ENCODE measurements at regions not wholly inside any gene's neighbourhood (a gene's known extent, or its start where the extent isn't known, plus 50 kb on each side); places are given as distances from the start of the nearest gene placed in this dataset.
A peak's percentile ranks its signal among the peaks of the same experiment; 100 is the strongest.

DNA sequence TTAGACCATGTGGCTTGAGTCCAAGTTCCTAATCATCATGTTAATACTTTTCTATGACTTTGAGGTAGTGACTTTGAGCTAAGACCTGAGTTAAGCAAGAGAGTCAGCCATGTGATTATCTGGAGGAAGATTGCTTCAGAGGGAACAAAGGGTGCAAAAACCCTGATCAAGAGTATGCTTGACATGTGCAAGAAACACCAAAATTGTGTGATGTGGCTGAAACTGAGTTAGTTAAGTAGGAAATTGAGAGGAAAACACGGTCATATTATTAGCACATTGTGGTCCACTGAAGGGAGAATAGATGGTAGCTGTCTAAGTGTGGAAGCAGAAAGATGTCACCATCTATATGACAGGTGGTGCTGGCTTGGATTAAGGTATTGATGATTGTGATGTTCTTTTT is 130.4 kb upstream of the MON1B start:
- no peaks in the 10 kb centered on the region for H3K4me1 ChIP-seq (ENCODE audit: control insufficient read depth, insufficient read depth, low read length)
- WGBS (ENCODE audit: insufficient coverage, low lambda C conversion rate), result no CpG with 5 or more reads among the region's 1 CpG
- H3K4me3 ChIP-seq (ENCODE audit: low read length), result no peak overlapping the region
- H3K27ac ChIP-seq (ENCODE audit: low read length), result no peak overlapping the region
- H3K27me3 ChIP-seq (ENCODE audit: control insufficient read depth, insufficient read depth, low read length), result no peaks in the 10 kb centered on the region
- H3K36me3 ChIP-seq (ENCODE audit: control insufficient read depth, insufficient read depth, low read length), result no peaks in the 10 kb centered on the region
- no peaks in the 10 kb centered on the region for H3K9me3 ChIP-seq (ENCODE audit: control insufficient read depth, low read depth, low read length)
- peak in 1 of 2 donors; percentile 9 for DNase-seq

- WGBS (ENCODE audit: insufficient coverage, low lambda C conversion rate), result 77% methylated on average over 3 of the region's 11 CpGs
- Histone ChIP-seq H3K27ac (ENCODE audit: low read length) (no peak overlapping the region), H3K4me1 (ENCODE audit: control insufficient read depth, insufficient read depth, low read length) (no peaks in the 10 kb centered on the region), H3K9me3 (ENCODE audit: control insufficient read depth, low read depth, low read length) (no peaks in the 10 kb centered on the region), H3K27me3 (ENCODE audit: control insufficient read depth, insufficient read depth, low read length) (no peaks in the 10 kb centered on the region), H3K36me3 (ENCODE audit: control insufficient read depth, insufficient read depth, low read length) (no peaks in the 10 kb centered on the region), H3K4me3 (ENCODE audit: low read length) (no peak overlapping the region)
- peak in 1 of 2 donors; percentile 4 for DNase-seq
Observed at GRCh38 chr16:77062878-77063675, 127.9 kb upstream of the MON1B start.

DNA sequence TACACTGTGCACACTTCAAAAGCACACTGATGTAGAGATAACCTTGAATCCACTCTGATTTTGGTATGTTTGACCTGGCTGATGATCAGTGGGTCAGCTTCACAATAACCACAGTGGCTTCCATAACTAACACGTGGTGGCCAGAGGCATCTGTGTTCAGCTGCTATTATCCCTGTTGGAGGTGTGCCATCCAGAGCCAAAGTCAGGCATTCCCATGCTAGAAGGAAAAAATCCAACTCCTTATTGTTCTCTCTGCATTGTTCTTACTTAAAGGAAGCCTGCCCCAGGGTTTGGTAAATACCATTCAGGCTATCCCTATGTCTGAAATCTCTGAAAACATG is 127.3 kb upstream of the MON1B start:
- H3K36me3 ChIP-seq (ENCODE audit: control insufficient read depth, insufficient read depth, low read length), result no peaks in the 10 kb centered on the region
- DNase-seq, result no peak
- H3K27me3 ChIP-seq (ENCODE audit: control insufficient read depth, insufficient read depth, low read length), result no peaks in the 10 kb centered on the region
- no peaks in the 10 kb centered on the region for H3K9me3 ChIP-seq (ENCODE audit: control insufficient read depth, low read depth, low read length)
- no CpG with 5 or more reads among the region's 1 CpG for WGBS (ENCODE audit: insufficient coverage, low lambda C conversion rate)
- no peaks in the 10 kb centered on the region for H3K4me1 ChIP-seq (ENCODE audit: control insufficient read depth, insufficient read depth, low read length)
- H3K27ac ChIP-seq (ENCODE audit: low read length), result no peak overlapping the region
- H3K4me3 ChIP-seq (ENCODE audit: low read length), result no peak overlapping the region

DNA sequence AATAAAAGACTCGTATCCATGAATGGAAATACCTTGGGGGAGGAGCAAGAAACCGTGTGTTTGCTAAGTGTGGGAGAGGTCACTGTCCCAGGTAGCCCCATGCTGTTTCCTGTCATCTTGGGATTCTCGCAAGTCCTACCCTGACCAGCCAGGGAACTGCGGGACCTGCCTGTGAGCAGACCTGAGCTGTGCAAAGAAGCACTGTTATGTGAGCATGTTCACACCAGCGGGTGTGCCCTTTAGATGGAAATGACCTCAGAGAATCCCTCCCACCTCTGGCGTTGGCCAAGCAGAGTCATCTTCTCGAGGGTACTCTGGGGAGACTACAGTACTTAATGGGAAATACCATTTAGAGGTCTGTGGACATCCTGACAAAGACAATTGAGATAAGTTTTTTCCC is 127.0 kb upstream of the MON1B start:
- Histone ChIP-seq H3K4me3 (ENCODE audit: low read length) (no peak overlapping the region), H3K36me3 (ENCODE audit: control insufficient read depth, insufficient read depth, low read length) (no peaks in the 10 kb centered on the region), H3K4me1 (ENCODE audit: control insufficient read depth, insufficient read depth, low read length) (no peaks in the 10 kb centered on the region), H3K9me3 (ENCODE audit: control insufficient read depth, low read depth, low read length) (no peaks in the 10 kb centered on the region), H3K27me3 (ENCODE audit: control insufficient read depth, insufficient read depth, low read length) (no peaks in the 10 kb centered on the region), H3K27ac (ENCODE audit: low read length) (no peak overlapping the region)
- no peak for DNase-seq
- no CpG with 5 or more reads among the region's 7 CpGs for whole genome bisulfite sequencing (ENCODE audit: insufficient coverage, low lambda C conversion rate)

DNA sequence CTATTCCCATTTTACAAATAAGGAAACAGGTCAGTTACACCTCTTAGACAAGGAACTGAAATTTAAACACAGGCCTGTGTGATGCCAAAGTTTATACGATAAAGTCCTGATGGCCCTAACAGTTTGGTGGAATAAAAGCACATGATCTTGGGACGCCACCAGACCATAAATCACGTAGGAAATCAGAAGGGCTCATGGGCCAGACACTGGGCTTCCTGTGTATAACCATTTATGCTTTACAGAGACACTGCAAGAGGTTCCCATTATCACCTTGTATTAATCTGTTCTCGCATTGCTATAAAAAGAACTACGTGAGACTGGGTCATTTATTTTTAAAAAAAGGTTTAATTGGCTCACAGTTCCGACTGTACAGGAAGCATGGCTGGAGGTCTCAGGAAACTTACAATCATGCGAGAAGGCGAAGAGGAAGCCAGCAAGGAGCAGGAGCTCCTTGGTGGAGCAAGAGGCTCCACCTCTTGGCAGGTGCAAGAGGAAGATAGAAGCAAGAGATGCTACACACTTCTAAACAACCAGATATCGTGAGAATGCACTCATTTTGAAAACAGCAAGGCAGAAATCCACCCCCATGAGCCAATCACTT is 124.0 kb upstream of the MON1B start:
- WGBS (ENCODE audit: insufficient coverage, low lambda C conversion rate), result no CpG with 5 or more reads among the region's 9 CpGs
- H3K27ac ChIP-seq (ENCODE audit: low read length), result no peak overlapping the region
- no peak for DNase-seq
- H3K4me1 ChIP-seq (ENCODE audit: control insufficient read depth, insufficient read depth, low read length), result no peaks in the 10 kb centered on the region
- no peak overlapping the region for H3K4me3 ChIP-seq (ENCODE audit: low read length)
- H3K36me3 ChIP-seq (ENCODE audit: control insufficient read depth, insufficient read depth, low read length), result no peaks in the 10 kb centered on the region
- no peaks in the 10 kb centered on the region for H3K9me3 ChIP-seq (ENCODE audit: control insufficient read depth, low read depth, low read length)
- H3K27me3 ChIP-seq (ENCODE audit: control insufficient read depth, insufficient read depth, low read length), result no peaks in the 10 kb centered on the region

GRCh38 chr16:77067900-77068299 is 123.1 kb upstream of the MON1B start:
- Histone ChIP-seq H3K4me3 (ENCODE audit: low read length) (no peak overlapping the region), H3K4me1 (ENCODE audit: control insufficient read depth, insufficient read depth, low read length) (no peaks in the 10 kb centered on the region), H3K9me3 (ENCODE audit: control insufficient read depth, low read depth, low read length) (peaks cover 1% of the 10 kb centered on the region), H3K36me3 (ENCODE audit: control insufficient read depth, insufficient read depth, low read length) (no peaks in the 10 kb centered on the region), H3K27ac (ENCODE audit: low read length) (no peak overlapping the region), H3K27me3 (ENCODE audit: control insufficient read depth, insufficient read depth, low read length) (no peaks in the 10 kb centered on the region)
- DNase-seq, result no peak
- WGBS (ENCODE audit: insufficient coverage, low lambda C conversion rate), result no CpG with 5 or more reads among the region's 2 CpGs

- H3K4me1 ChIP-seq (ENCODE audit: control insufficient read depth, insufficient read depth, low read length), result no peaks in the 10 kb centered on the region
- no peak overlapping the region for H3K27ac ChIP-seq (ENCODE audit: low read length)
- H3K27me3 ChIP-seq (ENCODE audit: control insufficient read depth, insufficient read depth, low read length), result no peaks in the 10 kb centered on the region
- peaks cover 2% of the 10 kb centered on the region for H3K9me3 ChIP-seq (ENCODE audit: control insufficient read depth, low read depth, low read length)
- H3K36me3 ChIP-seq (ENCODE audit: control insufficient read depth, insufficient read depth, low read length), result no peaks in the 10 kb centered on the region
- no peak for DNase-seq
- no peak overlapping the region for H3K4me3 ChIP-seq (ENCODE audit: low read length)
- WGBS (ENCODE audit: insufficient coverage, low lambda C conversion rate), result 83% methylated on average over 1 of the region's 1 CpG
Observed at GRCh38 chr16:77068402-77068801, 122.6 kb upstream of the MON1B start.

GRCh38 chr16:77069929-77070328 is 121.1 kb upstream of the MON1B start:
- DNase-seq, result no peak
- no peak overlapping the region for H3K27ac ChIP-seq (ENCODE audit: low read length)
- no peak overlapping the region for H3K4me3 ChIP-seq (ENCODE audit: low read length)
- H3K36me3 ChIP-seq (ENCODE audit: control insufficient read depth, insufficient read depth, low read length), result no peaks in the 10 kb centered on the region
- peaks cover 2% of the 10 kb centered on the region for H3K9me3 ChIP-seq (ENCODE audit: control insufficient read depth, low read depth, low read length)
- no CpG with 5 or more reads among the region's 2 CpGs for WGBS (ENCODE audit: insufficient coverage, low lambda C conversion rate)
- H3K27me3 ChIP-seq (ENCODE audit: control insufficient read depth, insufficient read depth, low read length), result no peaks in the 10 kb centered on the region
- H3K4me1 ChIP-seq (ENCODE audit: control insufficient read depth, insufficient read depth, low read length), result no peaks in the 10 kb centered on the region

DNA sequence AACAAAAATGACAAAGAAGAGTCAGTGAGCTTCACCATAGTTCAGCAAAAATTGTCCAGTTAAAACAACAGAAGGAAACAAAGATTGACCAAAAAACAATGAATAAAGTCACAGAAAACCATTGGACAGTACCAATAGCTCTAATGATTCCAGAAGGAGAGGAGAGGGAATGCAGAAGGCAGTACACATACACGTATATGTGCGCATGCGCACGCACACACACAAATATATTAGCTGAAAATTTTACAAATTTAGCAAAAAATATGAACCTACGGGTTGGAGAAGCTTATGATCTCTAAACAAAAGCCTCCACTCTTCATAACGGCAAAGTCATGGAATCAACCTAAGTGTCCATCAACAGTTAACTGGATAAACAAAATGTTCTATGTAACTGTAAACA is 120.3 kb upstream of the MON1B start:
- WGBS (ENCODE audit: insufficient coverage, low lambda C conversion rate), result no CpG with 5 or more reads among the region's 6 CpGs
- no peaks in the 10 kb centered on the region for H3K36me3 ChIP-seq (ENCODE audit: control insufficient read depth, insufficient read depth, low read length)
- no peaks in the 10 kb centered on the region for H3K27me3 ChIP-seq (ENCODE audit: control insufficient read depth, insufficient read depth, low read length)
- no peak for DNase-seq
- H3K9me3 ChIP-seq (ENCODE audit: control insufficient read depth, low read depth, low read length), result peaks cover 2% of the 10 kb centered on the region
- H3K4me3 ChIP-seq (ENCODE audit: low read length), result no peak overlapping the region
- H3K4me1 ChIP-seq (ENCODE audit: control insufficient read depth, insufficient read depth, low read length), result no peaks in the 10 kb centered on the region
- no peak overlapping the region for H3K27ac ChIP-seq (ENCODE audit: low read length)

DNA sequence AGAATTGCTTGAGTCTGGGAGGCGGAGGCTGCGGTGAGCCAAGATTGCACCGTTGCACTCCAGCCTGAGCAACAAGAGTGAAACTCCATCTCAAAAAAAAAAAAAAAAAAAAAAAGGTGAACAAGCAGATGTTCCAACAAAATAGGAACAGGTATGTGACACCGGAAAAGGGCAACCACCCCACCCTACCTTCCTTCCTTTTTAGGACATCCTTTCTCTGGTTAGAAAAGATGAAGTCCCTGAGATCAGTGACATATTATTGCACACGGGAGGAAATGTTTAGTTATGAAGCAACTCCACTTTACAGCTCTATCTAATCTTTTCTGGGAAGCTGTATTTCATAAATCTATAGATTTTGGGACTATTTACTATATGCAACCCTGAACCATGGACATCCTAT is 114.2 kb upstream of the MON1B start:
- Histone ChIP-seq H3K9me3 (ENCODE audit: control insufficient read depth, low read depth, low read length) (peaks cover 2% of the 10 kb centered on the region), H3K27me3 (ENCODE audit: control insufficient read depth, insufficient read depth, low read length) (no peaks in the 10 kb centered on the region), H3K4me1 (ENCODE audit: control insufficient read depth, insufficient read depth, low read length) (no peaks in the 10 kb centered on the region), H3K4me3 (ENCODE audit: low read length) (no peak overlapping the region), H3K27ac (ENCODE audit: low read length) (no peak overlapping the region), H3K36me3 (ENCODE audit: control insufficient read depth, insufficient read depth, low read length) (no peaks in the 10 kb centered on the region)
- WGBS (ENCODE audit: insufficient coverage, low lambda C conversion rate), result 40% methylated on average over 1 of the region's 5 CpGs
- no peak for DNase-seq

Measured in large intestine (tissue), 3 donors.